ENCODE measurements at regions not wholly inside any gene's neighbourhood (a gene's known extent, or its start where the extent isn't known, plus 50 kb on each side); places are given as distances from the start of the nearest gene placed in this dataset.

DNA sequence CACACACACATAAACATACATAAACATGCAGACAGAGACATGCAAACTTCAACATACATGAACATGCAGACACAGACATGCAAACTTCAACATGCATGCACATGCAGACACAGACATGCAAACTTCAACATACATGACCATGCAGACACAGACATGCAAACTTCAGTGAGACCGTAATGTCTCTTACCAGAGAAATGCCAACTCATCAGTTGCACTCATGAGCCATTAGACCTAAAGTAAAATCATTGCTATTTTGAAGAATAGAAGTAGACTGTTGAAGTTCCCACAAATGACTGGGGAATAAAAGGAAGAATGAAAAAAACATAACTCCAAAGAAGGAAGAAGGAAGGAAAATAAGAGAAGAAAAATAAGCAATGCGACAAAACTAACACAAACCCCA, 1044.0 kb upstream of the TMEM132C start:
- no peak for DNase-seq

DNA sequence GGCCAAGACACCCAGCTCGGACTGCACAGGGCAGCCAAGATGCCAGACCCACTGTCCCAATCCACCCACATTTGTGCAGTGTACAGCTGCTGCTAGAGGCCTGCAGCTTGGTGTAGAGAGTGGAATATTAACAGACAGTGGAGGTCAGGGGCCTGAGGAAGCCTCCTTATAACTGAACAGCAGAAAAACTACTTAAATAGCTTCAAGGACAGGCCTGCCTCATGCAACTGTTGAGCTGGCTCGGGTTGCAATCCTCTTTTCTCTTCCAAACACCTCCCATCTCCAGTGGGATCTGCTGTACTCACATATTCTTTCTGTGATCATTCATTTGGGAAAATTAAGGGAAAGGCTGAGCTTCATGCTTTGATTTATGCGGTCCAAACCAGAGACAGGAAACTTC, 1043.2 kb upstream of the TMEM132C start:
- DNase-seq, result no peak

DNA sequence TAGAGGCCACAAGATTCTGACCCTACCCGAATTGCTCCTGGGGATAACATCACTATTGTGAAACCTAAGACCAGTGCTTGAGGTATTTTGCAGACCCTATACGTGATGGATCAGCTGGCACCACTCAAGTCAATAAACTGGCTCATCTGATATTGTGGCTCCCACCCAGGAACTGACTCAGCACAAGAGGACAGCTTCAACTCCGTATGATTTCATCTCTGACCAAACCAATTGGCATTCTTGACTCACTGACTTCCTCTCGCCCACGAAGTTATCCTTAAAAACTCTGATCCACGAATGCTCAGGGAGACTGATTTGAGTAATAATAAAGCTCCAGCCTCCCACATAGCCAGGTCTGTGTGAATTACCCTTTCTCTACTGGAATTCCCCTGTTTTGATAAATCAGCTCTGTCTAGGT, 1036.1 kb upstream of the TMEM132C start:
- DNase-seq, result no peak

DNA sequence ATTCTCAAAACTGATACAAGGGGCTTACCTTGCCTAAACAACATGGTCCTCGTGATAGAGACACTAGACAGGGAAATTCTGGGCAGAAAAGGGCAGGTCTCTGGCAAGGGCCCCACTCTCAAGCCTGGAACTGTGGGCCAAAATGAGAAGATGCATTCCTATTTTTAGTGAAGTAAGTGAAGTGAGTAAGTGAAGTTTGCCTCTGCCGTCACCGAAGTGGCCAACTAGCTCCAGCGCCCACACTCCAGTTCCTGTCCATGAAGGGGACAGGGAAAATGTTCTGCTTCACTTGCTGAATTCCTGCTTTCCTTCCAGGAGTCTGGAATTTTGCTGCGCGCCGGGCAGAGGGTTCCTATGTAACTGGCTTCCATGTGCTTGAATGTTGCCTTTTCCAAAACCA, 1035.6 kb upstream of the TMEM132C start:
- DNase-seq, result no peak

DNA sequence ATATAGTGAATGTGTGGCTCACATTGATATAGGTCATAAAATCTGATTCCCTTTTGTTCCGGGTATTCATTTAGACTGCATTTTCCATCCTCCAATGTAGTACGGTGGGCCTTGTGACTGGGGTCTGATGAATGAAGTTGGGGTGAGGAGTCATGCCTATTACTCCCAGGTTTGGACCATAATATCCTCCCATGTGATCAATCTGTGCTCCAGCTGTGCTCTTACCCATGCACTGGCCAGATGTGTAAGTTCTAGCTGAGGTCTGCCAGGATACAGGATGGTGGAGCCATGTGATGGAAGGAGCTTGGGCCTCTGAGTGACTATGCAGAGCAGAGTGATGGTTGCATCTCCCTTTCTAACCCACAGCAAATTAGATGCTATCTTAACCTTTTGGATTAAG, 1034.0 kb upstream of the TMEM132C start:
- DNase-seq, result no peak

DNA sequence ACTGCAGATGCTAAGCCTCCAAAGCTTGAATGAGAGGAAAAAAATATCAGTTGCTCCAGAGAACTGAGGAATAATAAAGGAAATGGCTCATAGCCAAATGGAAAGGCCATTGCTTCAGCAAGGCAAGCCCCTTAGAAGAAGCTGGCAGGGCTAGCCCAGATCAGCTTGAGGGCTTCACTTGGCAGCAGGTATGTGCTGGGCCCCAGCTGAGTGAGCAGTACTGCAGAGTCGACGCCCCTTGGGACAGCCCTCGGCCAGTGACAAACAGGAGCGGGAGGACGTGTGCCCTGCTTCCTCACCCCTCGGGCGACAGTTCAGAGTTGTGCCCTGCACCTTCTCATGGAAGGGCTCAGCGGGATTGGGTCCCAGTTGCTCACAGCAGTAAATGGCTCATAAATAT, 1031.2 kb upstream of the TMEM132C start:
- DNase-seq, result no peak

DNA sequence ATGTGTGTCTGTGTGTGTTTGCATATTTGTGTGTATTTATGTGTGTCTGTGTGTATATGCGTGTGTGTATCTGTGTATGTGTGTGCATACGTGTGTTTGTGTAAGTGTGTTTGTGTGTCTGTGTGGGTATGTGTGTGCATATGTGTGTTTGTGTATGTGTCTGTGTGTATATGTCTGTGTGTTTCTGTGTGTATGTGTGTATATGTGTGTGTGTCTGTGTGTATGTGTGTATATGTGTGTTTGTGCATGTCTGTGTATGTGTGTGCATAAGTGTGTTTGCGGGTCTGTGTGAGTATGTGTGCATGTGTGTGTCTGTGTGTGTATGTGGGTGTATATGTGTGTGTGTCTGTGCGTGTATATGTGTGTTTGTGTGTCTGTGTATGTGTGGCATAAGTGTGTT, 1030.5 kb upstream of the TMEM132C start:
- DNase-seq, result no peak

DNA sequence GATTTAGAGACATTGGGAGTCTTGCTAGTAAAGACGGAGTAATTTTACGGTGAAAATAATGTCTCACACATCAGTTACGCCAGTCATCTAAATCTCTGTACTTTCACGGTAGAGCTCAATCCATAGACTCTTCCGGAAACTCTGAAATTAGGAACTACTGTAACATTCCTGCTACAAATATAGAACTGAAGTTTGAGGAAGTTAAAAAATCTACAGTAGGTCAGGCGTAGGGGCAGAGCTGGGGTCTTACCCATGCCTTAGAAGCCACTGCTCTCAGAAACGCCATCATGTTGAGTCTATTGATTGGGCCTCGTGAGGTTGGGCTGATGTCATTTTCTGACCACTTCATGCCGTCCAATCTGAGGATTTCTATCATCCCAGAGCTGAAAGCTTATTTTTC, 1029.8 kb upstream of the TMEM132C start:
- DNase-seq, result no peak

DNA sequence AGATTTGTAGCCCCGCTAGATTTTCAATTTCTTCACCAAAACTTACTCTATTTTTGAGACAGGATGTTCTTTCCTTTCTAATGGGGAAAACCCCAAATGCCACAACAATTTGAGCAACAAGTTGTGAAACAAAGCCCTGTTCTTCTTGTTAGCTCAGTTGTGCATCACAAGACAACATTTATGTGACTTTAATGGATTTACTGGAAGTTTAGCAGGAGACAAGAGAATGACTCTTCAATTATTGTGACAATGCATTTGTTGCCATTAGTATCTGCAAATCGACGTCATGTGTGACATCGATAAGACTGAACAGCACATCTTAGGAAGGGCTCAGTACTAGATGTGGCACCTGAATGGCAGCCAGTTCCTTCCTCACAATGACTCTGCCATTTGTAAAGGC, 1028.9 kb upstream of the TMEM132C start:
- no peak for DNase-seq

DNA sequence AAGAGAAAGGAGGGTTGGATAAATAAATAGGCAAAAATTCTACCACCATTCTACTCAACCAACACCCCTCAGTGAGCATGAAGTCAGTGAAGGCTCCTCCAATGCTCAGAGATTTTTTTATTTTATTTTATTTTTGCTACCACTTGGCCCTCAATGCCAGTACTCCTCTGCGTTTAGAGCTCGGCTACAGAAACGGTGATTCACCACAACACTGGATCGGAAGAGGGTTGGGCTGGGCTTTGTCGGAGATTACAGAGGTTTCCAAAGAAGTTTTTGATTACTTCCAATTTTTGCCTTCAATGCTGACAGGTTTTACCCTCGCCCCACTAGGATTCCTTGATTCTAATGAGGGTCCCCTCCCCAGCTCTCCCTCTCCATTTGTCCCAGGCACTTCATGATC, 1027.2 kb upstream of the TMEM132C start:
- DNase-seq, result no peak

DNA sequence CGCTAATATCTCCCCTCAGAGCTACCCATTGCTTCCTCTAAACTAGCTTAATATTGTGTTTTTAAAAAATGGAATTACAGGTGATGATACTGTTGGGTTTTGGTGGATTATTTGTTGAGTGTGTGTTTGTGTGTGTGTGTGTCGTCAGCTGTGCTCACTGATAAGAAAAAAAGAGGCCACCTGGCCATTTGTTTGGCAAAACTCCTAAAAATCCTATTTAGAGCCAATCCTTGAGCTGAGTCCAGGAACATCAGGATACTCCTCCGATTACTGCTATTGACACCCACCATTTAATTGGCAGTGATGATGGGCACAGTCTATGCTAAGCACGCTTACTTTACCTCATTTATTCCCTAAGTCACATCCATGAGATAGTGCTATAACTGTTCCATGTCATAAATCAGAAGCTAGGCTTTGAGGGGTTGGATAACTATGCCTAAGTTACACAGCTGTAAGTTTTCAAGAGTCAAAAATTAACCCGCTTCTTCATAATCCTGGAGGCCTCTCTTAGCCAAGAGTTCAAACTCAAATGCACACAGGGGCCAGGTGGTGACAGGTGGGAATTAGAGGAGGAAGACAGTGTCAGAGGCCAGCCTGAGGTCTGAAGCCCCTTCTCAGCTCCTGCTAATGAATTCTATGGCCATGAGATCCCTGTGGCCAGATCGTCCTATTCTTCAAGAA, 1026.6 kb upstream of the TMEM132C start:
- no peak for DNase-seq

DNA sequence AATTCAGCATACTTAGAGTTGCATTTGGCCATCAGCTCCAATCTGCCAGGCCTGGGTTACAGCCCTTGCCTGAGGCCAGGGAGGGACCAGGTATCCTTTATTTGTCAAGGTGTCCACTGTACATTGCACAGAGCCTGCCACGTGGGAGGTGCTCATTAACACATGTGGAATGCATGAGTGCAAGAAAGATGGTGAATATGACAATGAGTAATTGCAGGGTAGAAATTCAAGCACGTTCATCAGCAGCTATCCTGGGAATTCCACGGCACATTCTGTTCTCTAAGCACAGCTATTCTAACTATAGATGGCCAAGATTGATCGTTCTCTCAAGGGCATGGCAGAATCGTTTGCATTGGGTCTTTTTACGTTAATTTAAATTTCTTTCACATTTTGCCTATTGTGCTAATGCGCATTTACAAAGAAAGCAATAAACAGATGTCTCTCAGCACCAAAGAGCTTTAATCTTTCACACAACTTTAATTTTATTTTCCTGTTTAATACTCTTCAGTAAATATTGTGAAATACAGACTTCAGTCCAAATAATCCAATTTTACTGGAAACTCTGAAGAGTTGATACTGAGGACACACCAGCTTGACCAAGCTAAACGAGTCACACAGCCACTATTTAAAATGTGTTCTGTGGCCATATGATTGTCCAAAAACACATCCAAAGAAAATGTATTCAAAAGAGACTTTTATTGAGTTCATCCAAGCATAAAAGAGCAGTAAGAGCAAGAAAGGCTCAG, 1025.7 kb upstream of the TMEM132C start:
- no peak for DNase-seq

DNA sequence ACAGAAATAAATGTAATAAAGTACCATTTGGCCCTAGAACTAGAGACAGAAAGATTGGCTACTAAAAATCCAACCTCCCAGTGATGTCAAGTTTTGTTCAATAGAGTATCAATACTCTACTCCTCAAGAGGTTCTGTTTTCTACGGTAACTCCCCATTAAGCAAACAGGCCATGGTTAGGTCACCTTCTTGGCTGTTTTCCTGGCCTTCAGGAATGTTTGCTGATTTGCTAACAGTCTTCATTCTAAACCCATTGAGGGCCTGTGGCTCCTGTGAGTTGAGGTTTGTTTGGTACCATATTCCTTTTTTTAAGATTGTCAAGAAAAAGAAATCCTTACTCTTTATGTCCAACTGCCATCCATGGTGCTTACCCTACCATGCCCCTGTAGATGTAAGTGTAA, 1022.0 kb upstream of the TMEM132C start:
- no peak for DNase-seq

DNA sequence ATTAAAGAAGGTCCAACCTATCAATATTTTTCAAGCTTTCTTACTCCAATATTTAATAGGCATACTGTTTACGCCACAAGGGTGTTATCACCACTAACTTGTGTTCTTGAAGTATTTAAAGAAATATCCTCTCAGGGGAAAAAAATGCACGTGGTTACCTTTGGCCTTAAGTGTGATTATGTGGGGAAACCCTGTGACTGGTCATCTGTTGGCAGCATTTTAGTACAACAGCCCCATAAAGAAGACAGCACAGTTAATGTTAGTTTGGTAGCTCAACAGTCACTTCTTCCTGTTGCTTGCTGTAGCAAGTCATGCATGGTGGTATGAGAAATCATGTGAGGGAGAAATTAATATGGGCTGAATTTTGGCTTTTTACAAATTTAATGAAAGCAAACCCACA, 1021.5 kb upstream of the TMEM132C start:
- DNase-seq, result no peak

DNA sequence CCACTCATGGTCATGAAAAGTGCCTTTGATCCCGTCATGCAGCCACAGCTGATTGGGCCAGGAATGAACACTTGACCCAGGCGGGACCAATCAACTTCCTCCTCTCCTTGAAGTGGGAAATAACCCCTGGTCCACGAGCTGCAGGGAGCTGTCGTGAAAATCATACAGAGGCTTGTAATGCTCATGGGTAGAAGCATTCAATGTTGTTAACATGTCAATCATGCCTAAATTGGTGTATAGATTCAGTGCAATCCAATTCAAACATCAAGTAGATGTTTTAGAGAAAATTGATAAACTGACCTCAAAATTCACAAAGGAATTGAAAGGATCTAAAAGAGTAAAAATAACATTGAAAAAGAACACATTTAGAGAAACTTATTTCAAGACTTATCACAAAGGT, 1019.0 kb upstream of the TMEM132C start:
- DNase-seq, result no peak

DNA sequence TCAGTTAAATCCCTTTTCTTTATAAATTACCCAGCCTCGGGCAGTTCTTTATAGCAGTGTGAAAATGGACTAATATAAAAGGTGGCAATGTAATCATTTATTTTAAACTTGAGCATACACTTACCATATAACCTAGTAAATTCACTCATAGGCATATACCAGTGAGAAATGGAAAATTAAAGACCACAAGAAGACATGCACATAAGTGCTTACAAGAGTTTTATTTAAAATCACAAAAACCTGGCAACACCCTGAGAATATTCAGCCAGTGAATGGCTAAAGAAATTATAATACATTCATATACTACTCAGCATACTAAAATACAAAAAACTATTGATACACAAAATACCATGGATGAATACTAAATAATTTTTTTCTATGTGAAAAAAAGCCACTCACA, 1017.5 kb upstream of the TMEM132C start:
- no peak for DNase-seq

DNA sequence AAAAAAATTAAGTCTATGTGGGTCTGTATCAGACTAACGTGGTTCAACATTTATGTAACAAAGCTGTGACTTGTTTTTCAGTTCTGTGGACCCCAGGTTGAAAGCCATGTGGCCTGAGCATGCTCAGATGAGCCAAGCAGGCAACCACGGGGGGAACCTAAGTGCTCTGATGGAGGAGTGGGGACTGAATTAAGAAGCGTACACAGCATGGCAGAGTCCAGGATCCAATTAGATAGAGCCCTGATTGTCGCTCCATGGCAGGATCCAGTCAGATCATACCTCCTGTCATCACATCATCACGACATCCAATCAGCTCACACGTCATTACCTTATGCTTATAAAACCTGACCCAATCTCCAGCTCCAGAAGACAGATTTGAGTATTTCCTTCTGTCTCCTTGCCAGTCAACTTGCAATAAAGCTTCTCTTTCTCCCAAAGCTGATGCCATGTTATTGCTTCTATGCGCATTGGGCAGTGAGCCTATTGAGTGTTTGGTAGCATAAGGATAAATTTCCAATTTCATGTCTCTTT, 1013.1 kb upstream of the TMEM132C start:
- no peak for DNase-seq

DNA sequence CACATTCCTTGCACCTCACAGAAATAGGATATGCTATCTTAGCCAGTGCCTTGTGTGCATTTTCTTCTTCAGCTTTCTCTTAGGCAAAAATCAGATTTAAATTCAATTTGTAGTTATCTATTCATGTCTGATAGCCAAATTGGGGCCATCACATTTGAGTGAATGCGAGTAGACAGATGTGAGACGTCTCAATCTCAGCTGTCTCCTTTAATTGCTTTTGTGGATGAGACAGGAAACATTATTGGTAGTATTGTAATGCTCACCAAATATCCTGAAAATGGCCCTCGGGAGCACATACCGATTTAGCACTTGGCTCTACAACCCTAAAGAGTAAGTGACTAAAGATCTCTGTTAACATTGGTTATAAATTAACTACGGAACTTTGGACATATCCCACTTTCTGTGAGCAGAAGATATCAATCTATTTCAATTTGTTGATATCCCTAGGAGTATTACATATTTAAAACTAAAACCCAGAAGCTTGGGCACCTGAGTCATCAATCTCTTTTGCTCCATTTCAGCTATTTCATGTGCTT, 1012.5 kb upstream of the TMEM132C start:
- DNase-seq, result no peak

DNA sequence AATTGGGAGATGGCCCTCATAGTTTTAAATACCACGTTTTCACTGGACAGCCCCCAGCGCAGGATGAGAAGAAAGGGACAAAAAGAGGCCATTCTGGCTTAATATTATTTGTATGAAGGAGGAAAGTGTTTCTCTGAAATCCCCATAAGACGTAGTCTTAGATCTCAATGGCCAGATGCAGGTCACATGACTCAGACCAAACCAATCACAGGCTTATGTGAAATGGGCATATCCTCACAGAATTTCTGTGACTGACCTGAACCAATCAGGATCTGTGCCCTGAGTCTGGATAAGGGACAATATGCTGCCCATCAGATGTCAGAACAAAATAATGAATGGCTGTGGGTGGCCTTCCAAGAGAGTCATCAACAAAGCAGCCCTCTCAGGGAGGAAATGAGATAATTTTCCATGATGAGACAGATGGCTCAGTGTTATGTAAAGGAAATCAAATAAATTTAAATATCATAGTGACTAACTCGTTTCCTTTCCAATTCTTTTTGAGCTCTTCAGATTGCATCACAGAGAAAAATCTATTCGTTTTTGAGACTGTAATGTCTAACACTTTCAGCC, 1009.5 kb upstream of the TMEM132C start:
- DNase-seq, result no peak

DNA sequence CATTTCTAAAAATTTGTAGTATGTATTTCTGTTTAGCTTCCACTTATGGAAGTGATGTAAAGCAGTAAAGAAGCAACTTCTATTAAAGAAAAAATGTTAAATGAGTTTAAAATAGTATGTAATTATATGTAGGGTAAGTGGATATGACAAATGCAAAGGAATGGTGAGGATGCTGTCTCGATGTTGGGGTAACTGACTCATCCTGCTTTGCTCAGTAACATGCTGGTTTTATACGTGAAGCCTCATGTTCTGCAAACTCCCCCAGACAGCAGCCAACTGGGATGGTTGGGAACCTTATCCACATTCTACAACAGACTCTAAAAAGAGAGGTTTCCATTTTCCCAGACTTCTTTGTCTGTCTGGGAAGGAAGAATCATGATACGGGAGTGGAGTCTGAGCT, 1006.4 kb upstream of the TMEM132C start:
- DNase-seq, result no peak

DNA sequence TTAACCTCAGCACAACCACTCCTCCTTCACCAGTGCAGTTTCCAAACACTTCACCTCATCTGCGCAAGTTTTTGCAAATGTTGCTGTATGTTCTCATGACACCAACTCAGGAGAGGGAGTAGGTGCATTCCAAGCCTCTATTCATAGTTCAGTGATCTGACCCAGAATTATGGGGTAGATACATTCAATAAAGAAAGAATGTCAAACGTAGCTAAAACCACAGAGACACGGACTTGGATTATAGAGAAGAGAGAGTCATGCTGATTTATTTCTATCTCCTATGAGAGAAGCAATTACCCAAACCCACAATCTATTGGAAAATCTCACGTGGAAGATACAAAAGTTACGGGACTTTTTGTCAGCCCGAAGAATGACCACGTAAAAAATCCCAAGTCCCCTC, 1006.0 kb upstream of the TMEM132C start:
- no peak for DNase-seq

DNA sequence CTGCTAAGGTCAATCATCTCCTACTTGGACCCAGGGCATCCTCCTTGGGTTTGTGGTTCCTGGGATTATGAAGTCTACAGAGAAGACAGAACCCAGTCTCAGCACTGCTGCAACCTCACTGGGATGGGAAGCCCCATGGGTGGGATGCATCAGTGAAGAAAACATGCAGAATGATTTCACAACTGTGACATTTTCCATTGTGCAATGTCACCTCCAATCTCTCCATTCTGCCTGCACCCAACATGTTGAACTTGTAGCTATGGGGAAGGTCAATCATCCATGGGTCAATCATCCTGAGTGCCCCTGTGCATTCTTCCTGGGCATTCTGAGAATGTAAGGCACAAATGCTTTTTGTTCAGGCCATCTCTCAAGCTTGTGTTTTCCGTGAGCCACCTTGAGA, 1004.4 kb upstream of the TMEM132C start:
- DNase-seq, result no peak

DNA sequence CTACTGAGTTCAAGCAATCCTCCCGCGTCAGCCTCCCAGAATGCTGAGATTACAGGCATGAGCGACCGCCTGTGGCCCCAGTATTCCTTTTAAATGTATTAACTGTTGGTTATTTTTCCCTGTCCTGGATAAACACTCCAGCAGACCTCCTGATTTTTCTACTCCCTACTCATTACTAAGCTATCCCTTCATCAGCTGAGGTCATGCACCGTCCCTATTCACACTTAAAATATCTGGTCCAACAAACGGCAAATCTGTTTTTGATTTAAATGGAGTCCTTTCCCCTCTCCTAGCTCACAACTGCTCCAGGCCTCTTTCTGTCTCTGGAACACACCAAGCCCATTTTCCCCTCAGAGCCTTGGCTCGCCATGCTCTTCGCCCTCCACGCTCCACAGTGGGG, 1003.3 kb upstream of the TMEM132C start:
- DNase-seq, result no peak

DNA sequence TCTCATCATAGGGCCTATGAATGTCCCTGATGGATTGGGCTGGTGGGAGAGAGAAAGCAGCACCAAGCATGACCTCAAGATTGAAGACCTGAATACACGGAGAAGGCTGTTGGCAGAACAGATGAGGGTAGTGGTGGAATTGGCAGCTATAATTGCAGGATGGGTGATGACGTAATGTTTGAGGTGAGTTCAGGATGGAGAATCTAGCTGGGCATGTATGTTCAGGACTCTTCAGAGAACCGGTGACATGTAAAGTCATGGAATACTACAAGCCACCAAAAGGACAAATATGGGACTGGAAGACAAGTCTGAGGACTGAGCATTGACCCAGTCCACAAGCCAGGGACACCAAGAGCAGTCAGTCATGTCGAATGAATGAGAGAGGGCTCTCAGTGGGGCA, 999.8 kb upstream of the TMEM132C start:
- DNase-seq, result no peak

Measured in NCI-H1048 (cell line).